GM23248 (cell line): ENCODE measurements at regions not wholly inside any gene's neighbourhood (a gene's known extent, or its start where the extent isn't known, plus 50 kb on each side); places are given as distances from the start of the nearest gene placed in this dataset.

Experiments used
- EZH2 ChIP-seq: fragments of 200-600 bp; sonication (generic); IDR thresholded peaks from 2 replicates; pipeline ENCODE4 v1.6.1; 2018; ENCODE audit warnings: antibody characterized with exemption, mild to moderate bottlenecking; ENCODE audit not compliant: insufficient read depth, poor library complexity, severe bottlenecking
- EZH2phosphoT487 ChIP-seq: fragments of 200-600 bp; sonication (generic); IDR thresholded peaks from 2 replicates; pipeline ENCODE4 v1.6.1; 2018; ENCODE audit warnings: antibody characterized with exemption, moderate library complexity, mild to moderate bottlenecking, low read depth; ENCODE audit not compliant: insufficient read depth

GRCh38 chr4:26000274-26000950 lies 86.4 kb downstream of the SMIM20 start:
- no peak for TF ChIP-seq EZH2
- no peak for TF ChIP-seq EZH2phosphoT487
